ENCODE measurements at regions not wholly inside any gene's neighbourhood (a gene's known extent, or its start where the extent isn't known, plus 50 kb on each side); places are given as distances from the start of the nearest gene placed in this dataset.
"Not testable (repeated sequence)": the region's sequence is repeated elsewhere in the genome, so short reads cannot be mapped to it uniquely, and the experiment has no call there.

- DNase-seq (ENCODE audit: low spot score) = no peak
Observed at GRCh38 chr4:8675906-8676305, 83.3 kb downstream of the CPZ start.

- no peak for DNase-seq (ENCODE audit: low spot score)
Observed at GRCh38 chr4:8675383-8675782, 82.8 kb downstream of the CPZ start.

- DNase-seq (ENCODE audit: low spot score) = no peak
Observed at GRCh38 chr4:8674311-8674885, 81.8 kb downstream of the CPZ start.

- not testable (repeated sequence) for DNase-seq (ENCODE audit: low spot score)
Observed at GRCh38 chr4:8673106-8673505, 80.5 kb downstream of the CPZ start.

- DNase-seq (ENCODE audit: low spot score) = no peak
Observed at GRCh38 chr4:8672486-8672885, 79.9 kb downstream of the CPZ start.

GRCh38 chr4:8671712-8672290, 79.2 kb downstream of the CPZ start:
- DNase-seq (ENCODE audit: low spot score) = no peak

Data from mucosa of gallbladder (tissue), 1 donor.